A549 (cell line): ENCODE measurements at regions not wholly inside any gene's neighbourhood (a gene's known extent, or its start where the extent isn't known, plus 50 kb on each side); places are given as distances from the start of the nearest gene placed in this dataset.

Experiments
- ATAC-seq, 2 experiments: fragments of 200-7000 bp in 1 of 2; fragments of >200 bp in 1 of 2; cut with Nextera tagmentation in 1 of 2; cut with Tn5 transposase in 1 of 2; 3 replicates each; pipeline versions ENCODE4 v1.8.0 to v1.9.1; 2018 to 2020; ENCODE audit warnings: mild to moderate bottlenecking in 1 of 2, moderate library complexity in 1 of 2
- CTCF ChIA-PET: fragments of 300-600 bp; sonication (Branson Sonifier 250); formaldehyde crosslinking; extraction: SDS; loops from one replicate; lab custom pipeline; 2021; ENCODE audit warnings: antibody characterized with exemption, inconsistent platforms; lab: Yijun Ruan, JAX
- POLR2A ChIA-PET: fragments of 350-600 bp; formaldehyde crosslinking; extraction: SDS; loops from one replicate; lab custom pipeline; 2021; ENCODE audit warnings: antibody characterized with exemption, inconsistent platforms; lab: Yijun Ruan, JAX
- DNase-seq, 2 experiments: peaks; one replicate each; pipeline versions ENCODE4 v3.0.0 to v3.0.0-alpha.2; 2011 to 2016; ENCODE audit warnings: low read depth in 1 of 2, low spot score in 1 of 2
- FAIRE-seq: peaks from 2 replicates; lab custom pipeline; 2011; peaks lifted over from hg19 to GRCh38; lab: Jason Lieb, UNC
- H3K27ac ChIP-seq, 2 experiments: fragments of >200 bp; sonication (Bioruptor Twin); formaldehyde crosslinking; 3 replicates each; pipeline ENCODE4 v1.5.1; 2016 to 2017
- H3K4me1 ChIP-seq: fragments of >200 bp; sonication (Bioruptor Twin); formaldehyde crosslinking; 3 replicates; pipeline ENCODE4 v1.6.1; 2016
- H3K4me2 ChIP-seq: fragments of >200 bp; sonication (Bioruptor Twin); formaldehyde crosslinking; 3 replicates; pipeline ENCODE4 v1.6.1; 2016
- H3K4me3 ChIP-seq: fragments of >200 bp; sonication (Bioruptor Twin); formaldehyde crosslinking; 3 replicates; pipeline ENCODE4 v1.5.1; 2016
- H3K9me3 ChIP-seq: fragments of >200 bp; sonication (Bioruptor Twin); formaldehyde crosslinking; 3 replicates; pipeline ENCODE4 v1.6.1; 2016
- CBX2 ChIP-seq: fragments of 200-600 bp; sonication (generic); IDR thresholded peaks from 2 replicates; pipeline ENCODE4 v1.6.1; 2016; ENCODE audit warnings: low read depth, mild to moderate bottlenecking, borderline replicate concordance
- CHD4 ChIP-seq: fragments of 200-600 bp; sonication (generic); IDR thresholded peaks from 2 replicates; pipeline ENCODE4 v1.6.1; 2016; ENCODE audit warnings: antibody characterized with exemption, mild to moderate bottlenecking, borderline replicate concordance
- CTCF ChIP-seq: fragments of >200 bp; sonication (Bioruptor Twin); formaldehyde crosslinking; IDR thresholded peaks from 3 replicates; pipeline ENCODE4 v1.5.1; 2016
- EHMT2 ChIP-seq: fragments of 200-600 bp; sonication (generic); IDR thresholded peaks from 2 replicates; pipeline ENCODE4 v1.6.1; 2016; ENCODE audit warnings: antibody characterized with exemption, low read depth, mild to moderate bottlenecking, moderate library complexity
- FOSL2 ChIP-seq, 2 experiments: fragments of 450-650 bp in 1 of 2; fragments of >200 bp in 1 of 2; sonication (Bioruptor Twin) in 1 of 2; formaldehyde crosslinking; IDR thresholded peaks; 2 replicates each; pipeline versions ENCODE4 v1.5.0 to v1.6.1; 2016 to 2020; ENCODE audit warnings: mild to moderate bottlenecking in 1 of 2, moderate library complexity in 1 of 2
- FOXS1 ChIP-seq: fragments of 250-450 bp; sonication (Bioruptor Pico); IDR thresholded peaks from 2 replicates; pipeline ENCODE4 v1.5.0; 2020; ENCODE audit warnings: mild to moderate bottlenecking, moderate library complexity
- GATA3 ChIP-seq: IDR thresholded peaks from 2 replicates; pipeline ENCODE4 v1.6.1; 2012; ENCODE audit warnings: borderline replicate concordance
- HDAC2 ChIP-seq: fragments of 200-600 bp; sonication (generic); IDR thresholded peaks from 2 replicates; pipeline ENCODE4 v1.6.1; 2016
- HOXA7 ChIP-seq: fragments of 250-450 bp; sonication (Bioruptor Pico); IDR thresholded peaks from 2 replicates; pipeline ENCODE4 v1.5.0; 2020; ENCODE audit warnings: mild to moderate bottlenecking, moderate library complexity
- HOXB5 ChIP-seq: fragments of 250-450 bp; sonication (Bioruptor Pico); IDR thresholded peaks from 2 replicates; pipeline ENCODE4 v1.5.0; 2020; ENCODE audit warnings: mild to moderate bottlenecking, moderate library complexity
- MAFK ChIP-seq: fragments of 450-650 bp; IDR thresholded peaks from 2 replicates; pipeline ENCODE4 v1.6.1; 2014; ENCODE audit not compliant: partially characterized antibody
- MAZ ChIP-seq: fragments of 150-350 bp; IDR thresholded peaks from 2 replicates; pipeline ENCODE4 v1.6.1; 2014; ENCODE audit warnings: antibody characterized with exemption, low read depth, low read length, borderline replicate concordance
- MYC ChIP-seq: IDR thresholded peaks from 2 replicates; pipeline ENCODE4 v1.6.1; 2012; ENCODE audit warnings: mild to moderate bottlenecking, inconsistent platforms, low read length, improper control_type of control experiment, borderline replicate concordance
- NPAS2 ChIP-seq: fragments of 250-450 bp; sonication (Bioruptor Pico); IDR thresholded peaks from 2 replicates; pipeline ENCODE4 v1.8.0; 2022; ENCODE audit warnings: mild to moderate bottlenecking, moderate library complexity, borderline replicate concordance
- PBX3 ChIP-seq: IDR thresholded peaks from 2 replicates; pipeline ENCODE4 v1.6.1; 2012
- PHF8 ChIP-seq: fragments of 200-600 bp; sonication (generic); IDR thresholded peaks from 2 replicates; pipeline ENCODE4 v1.6.1; 2016; ENCODE audit warnings: low read depth, mild to moderate bottlenecking, antibody characterized with exemption, moderate library complexity, borderline replicate concordance
- POLR2AphosphoS2 ChIP-seq: conservative IDR thresholded peaks from 2 replicates; pipeline ENCODE4 v1.6.1; 2012; ENCODE audit warnings: low read length, improper control_type of control experiment, inconsistent platforms
- RAD21 ChIP-seq, 2 experiments: fragments of >200 bp in 1 of 2; sonication (Bioruptor Twin) in 1 of 2; formaldehyde crosslinking in 1 of 2; IDR thresholded peaks in 1 of 2; conservative IDR thresholded peaks in 1 of 2; 2 replicates in 1 of 2; 3 replicates in 1 of 2; pipeline ENCODE4 v1.6.1; 2012 to 2018; ENCODE audit warnings: inconsistent platforms in 1 of 2
- RARB ChIP-seq: fragments of 250-450 bp; sonication (Bioruptor Pico); IDR thresholded peaks from 2 replicates; pipeline ENCODE4 v1.8.0; 2021; ENCODE audit warnings: mild to moderate bottlenecking, moderate library complexity
- RCOR1 ChIP-seq: fragments of 150-350 bp; IDR thresholded peaks from 2 replicates; pipeline ENCODE4 v1.6.1; 2014; ENCODE audit warnings: antibody characterized with exemption, low read length, low read depth
- SMC3 ChIP-seq: fragments of >200 bp; sonication (Bioruptor Twin); formaldehyde crosslinking; IDR thresholded peaks from 3 replicates; pipeline ENCODE4 v1.6.1; 2018; ENCODE audit warnings: inconsistent platforms
- SREBF2 ChIP-seq: fragments of 450-650 bp; IDR thresholded peaks from 2 replicates; pipeline ENCODE4 v1.6.1; 2014; ENCODE audit warnings: mild to moderate bottlenecking, moderate library complexity
- TFCP2L1 ChIP-seq: fragments of 250-450 bp; sonication (Bioruptor Pico); IDR thresholded peaks from 2 replicates; pipeline ENCODE4 v1.5.0; 2021; ENCODE audit warnings: mild to moderate bottlenecking
- TP53 ChIP-seq: fragments of 250-450 bp; sonication (Bioruptor Pico); IDR thresholded peaks from 2 replicates; pipeline ENCODE4 v1.5.0; 2021; ENCODE audit warnings: mild to moderate bottlenecking, moderate library complexity
- USF2 ChIP-seq: fragments of 450-650 bp; IDR thresholded peaks from 2 replicates; pipeline ENCODE4 v1.6.1; 2014; ENCODE audit warnings: antibody characterized with exemption
- ZSCAN20 ChIP-seq: fragments of 250-450 bp; sonication (Bioruptor Pico); IDR thresholded peaks from 2 replicates; pipeline ENCODE4 v1.8.0; 2022; ENCODE audit warnings: mild to moderate bottlenecking, moderate library complexity
- WGBS: methylation state at CpG from one replicate; pipeline ENCODE4 v1.1.6; 2017; ENCODE audit errors: missing lambda C conversion rate; 5-methylcytosine and 5-hydroxymethylcytosine counted together

GRCh38 chr3:13213911-13214846 lies 140.9 kb upstream of the IQSEC1 start:
- WGBS, result 89% methylated on average over 22 of the region's 26 CpGs

GRCh38 chr3:13213490-13213889 lies 140.3 kb upstream of the IQSEC1 start:
- no peaks in the 10 kb centered on the region for H3K9me3 ChIP-seq
- H3K4me1 ChIP-seq, result peaks cover 32% of the 10 kb centered on the region
- no peak for ATAC-seq
- no peak for DNase-seq
- 92% methylated on average over 3 of the region's 3 CpGs for WGBS
- no peak overlapping the region for H3K4me3 ChIP-seq
- POLR2A ChIA-PET, result no interaction called here
- CTCF ChIA-PET, result interaction anchor here (1.3 to 1.7 kb wide), 2 partner anchors 14 to 20 kb away, joined by 3 to 4 read pairs; no protein-coding TSS in a partner anchor
- no peak for FAIRE-seq
- H3K27ac ChIP-seq, result no peak overlapping the region
- no peak overlapping the region for H3K4me2 ChIP-seq
- no peak for TF ChIP-seq SMC3
- TF ChIP-seq MAFK, result peak; percentile 43
- no peak for TF ChIP-seq TFCP2L1
- TF ChIP-seq MYC, result no peak
- no peak for TF ChIP-seq RARB
- TF ChIP-seq HOXB5, result no peak
- TF ChIP-seq EHMT2, result no peak

More at GRCh38 chr3:13213911-13214846, 140.9 kb upstream of the IQSEC1 start:
- Histone ChIP-seq H3K4me3 (no peak overlapping the region), H3K4me1 (peaks cover 39% of the 10 kb centered on the region), H3K27ac (no peak overlapping the region), H3K9me3 (no peaks in the 10 kb centered on the region), H3K4me2 (no peak overlapping the region)
- DNase-seq, result no peak
- TF ChIP-seq FOXS1 (CRISPR knock-in tag) (no peak), NPAS2 (no peak), GATA3 (no peak), PHF8 (no peak), MAZ (no peak), ZSCAN20 (CRISPR knock-in tag) (no peak), RCOR1 (no peak), PBX3 (no peak), HOXA7 (CRISPR knock-in tag) (no peak), RAD21 (conservative IDR thresholded peaks at IDR 0.05 in 1 of 2, IDR thresholded peaks at IDR 0.05 in 1 of 2) (no peak), POLR2AphosphoS2 (no peak), USF2 (no peak)
- ChIA-PET CTCF (interaction anchor here (1.4 to 2.3 kb wide), 4 partner anchors 15 to 122 kb away, joined by 3 to 12 read pairs (median 6); no protein-coding TSS in a partner anchor), POLR2A (no interaction called here)
- no peak for FAIRE-seq
- no peak for ATAC-seq

- ATAC-seq (no peak), FAIRE-seq (no peak), DNase-seq (no peak)
- TF ChIP-seq FOXS1 (CRISPR knock-in tag) (no peak), CHD4 (no peak), HDAC2 (no peak), CBX2 (no peak), SREBF2 (no peak), SMC3 (no peak), TP53 (CRISPR knock-in tag) (no peak), CTCF (no peak), FOSL2 (IDR thresholded peaks at IDR 0.05) (no peak), FOSL2 (CRISPR knock-in tag; IDR thresholded peaks at IDR 0.05) (no peak), MAZ (no peak)
- Histone ChIP-seq H3K4me1 (peaks cover 14% of the 10 kb centered on the region), H3K9me3 (no peaks in the 10 kb centered on the region), H3K4me3 (no peak overlapping the region), H3K27ac (no peak overlapping the region), H3K4me2 (no peak overlapping the region)
- CTCF ChIA-PET, result interaction anchor here (0.5 kb wide), 1 partner anchor 219 kb away, joined by 3 read pairs; no protein-coding TSS in a partner anchor
- WGBS, result 85% methylated on average over 15 of the region's 16 CpGs
- POLR2A ChIA-PET, result no interaction called here
Observed at GRCh38 chr3:13211605-13212210, 138.5 kb upstream of the IQSEC1 start.
